NCI-H446 (cell line): ENCODE measurements at regions not wholly inside any gene's neighbourhood (a gene's known extent, or its start where the extent isn't known, plus 50 kb on each side); places are given as distances from the start of the nearest gene placed in this dataset.
"Not testable (repeated sequence)": the region's sequence is repeated elsewhere in the genome, so short reads cannot be mapped to it uniquely, and the experiment has no call there.

Source experiments
- DNase-seq, 2 experiments: peaks; one replicate each; lab custom pipeline; 2025; lab: John Stamatoyannopoulos, UW

GRCh38 chr4:114249561-114249960 lies 270.1 kb upstream of the ARSJ start:
- no peak for DNase-seq

GRCh38 chr4:114249976-114250375 lies 270.5 kb upstream of the ARSJ start:
- DNase-seq: no peak

- DNase-seq: no peak
Measured at GRCh38 chr4:114250439-114250891, 271.0 kb upstream of the ARSJ start.

DNA sequence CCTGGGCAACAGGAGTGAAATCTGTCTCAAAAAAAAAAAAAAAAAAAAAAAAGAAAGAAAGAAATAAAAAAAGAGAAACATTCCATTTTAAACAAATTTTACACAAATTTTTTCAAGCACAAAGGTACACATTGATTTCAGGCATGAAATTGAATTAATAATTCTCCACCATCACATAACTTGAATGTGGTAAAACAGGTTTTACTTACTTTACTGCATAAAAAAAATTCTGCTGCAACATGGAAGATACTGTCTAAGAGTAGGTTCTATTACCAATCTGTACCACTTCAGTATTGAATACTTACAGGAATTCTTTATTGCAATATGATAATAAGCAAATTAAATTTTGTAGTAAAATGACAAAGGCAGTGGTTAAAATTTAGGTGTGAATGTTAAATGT lies 271.6 kb upstream of the ARSJ start:
- DNase-seq: no peak

GRCh38 chr4:114252499-114252898 lies 273.1 kb upstream of the ARSJ start:
- no peak for DNase-seq

DNA sequence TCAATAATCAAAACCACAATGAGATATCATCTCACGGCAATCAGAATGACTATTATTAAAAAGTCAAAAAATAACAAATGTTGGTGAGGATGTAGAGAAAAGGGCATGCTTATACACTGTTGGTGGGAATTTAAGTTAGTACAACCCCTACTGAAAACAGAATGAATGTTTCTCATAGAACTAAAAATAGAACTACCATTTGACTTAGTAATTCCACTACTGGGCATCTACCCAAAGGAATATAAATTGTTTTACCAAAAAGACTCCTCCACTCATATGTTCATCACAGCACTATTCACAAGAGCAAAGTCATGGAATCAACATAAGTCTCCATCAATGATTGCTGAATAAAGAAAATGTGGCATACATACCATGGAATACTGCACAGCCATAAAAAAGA lies 278.1 kb upstream of the ARSJ start:
- no peak for DNase-seq

GRCh38 chr4:114262421-114262820 lies 283.0 kb upstream of the ARSJ start:
- not testable (repeated sequence) for DNase-seq

GRCh38 chr4:114263233-114263632 lies 283.8 kb upstream of the ARSJ start:
- DNase-seq: no peak

DNA sequence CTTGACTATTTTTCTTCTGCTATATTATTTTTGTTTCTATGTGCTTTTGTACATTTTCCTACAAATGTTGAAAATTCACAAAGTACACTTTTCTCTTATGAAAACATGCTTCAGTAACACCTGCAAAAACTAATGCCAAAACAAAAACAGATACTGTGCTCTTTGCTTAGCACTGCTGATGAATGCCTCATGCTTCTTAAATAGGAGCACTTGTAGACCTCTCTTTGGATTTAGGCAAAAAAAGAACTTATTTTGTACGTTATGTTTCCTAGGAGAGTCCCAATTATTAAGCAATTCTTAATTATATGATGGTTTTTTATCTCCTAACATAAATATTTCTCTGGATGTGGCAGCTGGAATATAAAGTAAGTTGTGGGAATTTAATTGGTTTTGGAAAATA lies 285.0 kb upstream of the ARSJ start:
- no peak for DNase-seq

DNA sequence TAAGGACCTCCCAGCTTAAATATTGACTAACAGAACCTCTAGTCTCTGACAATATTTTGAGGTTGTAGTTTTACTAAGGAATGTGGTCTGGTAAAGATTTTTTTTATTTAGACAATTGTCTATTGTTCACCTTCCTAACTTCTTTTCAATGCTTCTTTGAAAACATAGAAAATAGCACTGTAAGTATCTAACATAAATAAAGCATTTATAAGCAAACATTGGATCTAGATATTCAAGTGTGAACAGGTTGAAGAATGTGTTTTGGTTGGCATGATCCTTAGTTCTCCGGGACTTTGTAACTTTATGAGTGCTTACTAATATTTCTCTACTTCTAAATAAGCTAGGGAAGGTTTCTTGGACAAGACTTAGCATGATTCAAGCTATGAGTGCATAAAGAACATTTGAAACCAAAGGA lies 285.4 kb upstream of the ARSJ start:
- no peak for DNase-seq

GRCh38 chr4:114265342-114265741 lies 285.9 kb upstream of the ARSJ start:
- no peak for DNase-seq

- no peak for DNase-seq
Measured at GRCh38 chr4:114267976-114268375, 288.5 kb upstream of the ARSJ start.

DNA sequence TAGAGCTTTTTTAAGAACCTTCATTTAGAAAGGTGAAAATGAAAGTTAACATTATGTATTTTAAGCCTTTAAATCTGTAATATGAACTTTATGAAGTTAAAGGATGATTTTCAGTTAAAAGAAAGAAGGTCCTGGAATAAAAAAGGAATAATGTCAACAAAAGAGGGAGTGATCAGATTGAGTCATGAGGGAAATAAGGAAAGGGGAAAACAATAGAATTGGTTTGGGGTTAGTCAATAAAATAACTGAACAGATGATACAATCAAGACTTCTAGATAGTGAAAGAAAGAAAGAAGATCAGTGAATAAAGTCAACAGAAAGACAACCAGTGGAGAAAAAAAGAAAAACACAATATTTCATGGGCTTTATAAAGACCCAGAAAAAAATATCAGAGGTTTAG lies 291.6 kb upstream of the ARSJ start:
- no peak for DNase-seq

GRCh38 chr4:114272226-114272625 lies 292.8 kb upstream of the ARSJ start:
- DNase-seq: no peak

DNA sequence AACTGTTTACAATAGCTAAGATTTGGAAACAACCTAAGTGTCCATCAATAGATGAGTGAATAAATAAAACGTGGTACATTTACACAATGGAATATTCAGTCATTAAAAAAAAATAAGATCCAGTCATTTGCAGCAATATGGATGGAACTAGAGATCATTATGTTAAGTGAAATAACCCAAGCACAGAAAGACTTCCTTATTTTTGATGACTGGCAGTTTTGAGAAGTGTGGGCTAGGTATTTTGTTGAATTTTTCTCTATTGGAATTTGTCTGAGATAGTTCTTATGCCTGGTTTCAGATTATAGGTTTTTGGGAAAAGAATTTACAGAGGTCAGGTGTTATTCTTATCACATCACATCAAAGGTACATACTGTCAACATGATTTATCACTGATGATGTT lies 293.8 kb upstream of the ARSJ start:
- DNase-seq: no peak

DNA sequence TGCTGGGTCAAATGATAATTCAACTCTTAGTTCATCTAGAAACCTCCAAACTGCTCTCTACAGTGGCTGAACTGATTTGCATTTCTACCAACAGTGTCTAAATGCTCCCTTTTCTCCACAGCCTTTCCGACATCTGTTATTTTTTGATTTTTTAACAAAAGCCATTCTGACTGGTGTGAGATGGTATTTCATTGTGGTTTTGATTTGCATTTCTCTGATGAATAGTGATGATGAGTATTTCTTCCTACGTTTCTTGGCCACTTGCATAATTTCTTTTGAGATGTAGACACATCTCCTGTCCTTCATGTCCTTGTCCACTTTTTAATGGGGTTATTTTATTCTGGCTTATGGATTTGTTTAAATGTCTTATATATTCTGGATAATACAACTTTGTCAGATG lies 298.2 kb upstream of the ARSJ start:
- no peak for DNase-seq

DNA sequence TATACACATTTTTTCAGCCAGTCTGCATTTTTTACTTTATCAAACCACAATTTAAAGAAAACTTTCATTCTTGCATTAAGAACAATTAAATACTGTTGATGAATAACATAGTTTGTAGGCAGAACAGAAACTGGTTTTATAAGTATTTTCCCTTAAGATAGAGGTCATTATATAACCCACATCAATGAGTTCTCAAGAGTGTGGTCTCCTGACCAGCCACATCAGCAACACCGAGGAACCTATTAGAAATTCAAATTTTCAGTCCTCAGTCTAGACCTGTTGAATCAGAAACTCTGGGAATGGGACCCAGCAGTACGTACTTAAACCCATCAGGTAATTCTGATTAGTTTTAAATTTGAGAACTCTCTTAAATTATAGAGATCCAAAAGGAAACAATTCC lies 299.6 kb upstream of the ARSJ start:
- DNase-seq: no peak

GRCh38 chr4:114279711-114280110 lies 300.3 kb upstream of the ARSJ start:
- no peak for DNase-seq

GRCh38 chr4:114280645-114281044 lies 301.2 kb upstream of the ARSJ start:
- DNase-seq: no peak

DNA sequence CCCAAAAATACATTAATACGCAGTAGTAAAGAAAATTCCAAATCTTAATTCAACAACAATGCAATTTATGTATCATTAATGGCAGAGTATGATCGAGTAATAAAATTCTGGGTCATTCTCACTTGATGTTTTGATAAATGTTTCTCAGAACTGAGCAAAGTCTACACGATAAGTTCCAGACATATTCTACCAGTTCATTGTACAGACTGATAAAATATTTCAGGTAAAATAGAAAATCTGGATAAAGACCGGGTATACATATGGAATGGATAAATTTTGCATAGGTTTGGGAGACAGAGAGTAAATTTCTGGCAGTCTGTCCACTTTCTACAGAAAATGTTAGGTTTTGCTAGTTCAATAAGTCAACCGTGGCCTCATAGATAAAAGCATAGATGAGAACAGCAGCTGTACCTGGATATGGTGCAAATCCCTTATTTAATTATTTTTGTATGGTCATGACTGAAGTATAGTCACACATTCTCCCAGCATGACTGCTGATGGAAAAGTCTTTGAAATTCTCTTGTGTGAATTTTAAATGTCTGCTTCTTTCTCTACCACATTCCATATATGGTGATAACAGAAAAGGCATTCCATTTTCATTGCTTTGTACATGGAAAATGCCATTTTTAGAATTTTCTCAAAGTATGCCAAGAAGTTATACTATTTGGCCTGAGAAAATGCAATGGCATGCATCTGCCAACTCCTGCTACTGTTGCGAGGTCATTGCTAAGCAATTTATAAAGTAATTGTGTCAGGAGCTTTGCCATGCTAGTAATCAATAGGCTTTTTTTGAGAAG lies 301.9 kb upstream of the ARSJ start:
- DNase-seq: no peak

- DNase-seq: no peak
Measured at GRCh38 chr4:114282937-114283336, 303.5 kb upstream of the ARSJ start.

DNA sequence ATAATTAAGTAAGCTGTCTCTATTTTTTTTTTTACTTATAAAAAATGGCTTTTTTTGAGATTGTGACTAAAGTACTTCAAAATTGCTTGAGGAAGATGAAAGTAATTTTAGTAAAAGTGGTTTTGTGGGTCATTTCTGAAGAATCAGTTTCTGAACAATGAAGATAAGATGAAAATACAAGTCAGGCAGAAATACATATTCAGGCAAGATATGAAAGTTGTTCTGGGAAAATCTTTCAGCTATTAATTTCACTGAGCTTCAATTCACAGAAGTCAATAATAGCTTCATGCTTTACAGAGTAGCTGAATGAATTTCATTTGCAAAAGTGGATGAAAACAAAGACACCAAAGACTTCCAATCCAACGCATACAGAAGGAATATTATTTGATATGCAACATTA lies 305.2 kb upstream of the ARSJ start:
- no peak for DNase-seq

- DNase-seq: no peak
Measured at GRCh38 chr4:114286262-114286810, 306.9 kb upstream of the ARSJ start.
